ENCODE measurements at regions not wholly inside any gene's neighbourhood (a gene's known extent, or its start where the extent isn't known, plus 50 kb on each side); places are given as distances from the start of the nearest gene placed in this dataset.

- no peak overlapping the region for H3K4ac ChIP-seq (replicated peaks; ENCODE audit: insufficient read length, low read depth, low read length)
- H2BK20ac ChIP-seq (ENCODE audit: low read length) = no peak overlapping the region
- H3K18ac ChIP-seq (ENCODE audit: extremely low read depth, low read length) = no peak overlapping the region
- FAIRE-seq (no peak), DNase-seq (ENCODE audit: low read depth in 1 of 2, low spot score in 2 of 2) (no peak)
- ChIA-PET CTCF (ENCODE audit: partially characterized antibody) (interaction anchor here (0.6 to 3.1 kb wide), 6 partner anchors 12 to 188 kb away, joined by 3 to 13 read pairs (median 8); no protein-coding TSS in a partner anchor), POLR2A (ENCODE audit: partially characterized antibody) (no interaction called here)
- H2AK5ac ChIP-seq (ENCODE audit: low read depth, low read length) = no peak overlapping the region
- H3K4me3 ChIP-seq (ENCODE audit: extremely low read depth in 1 of 4, insufficient read depth in 2 of 4, low read depth in 3 of 4, low read length in 4 of 4) = no peak overlapping the region
- no peak overlapping the region for H2BK15ac ChIP-seq (ENCODE audit: low read length)
- H3K23ac ChIP-seq (ENCODE audit: insufficient read length) = no peak overlapping the region
- H3K79me1 ChIP-seq (ENCODE audit: low read depth, low read length) = no peaks in the 10 kb centered on the region; the same call in 1 of the 2 replicates
- no peak overlapping the region for H4K5ac ChIP-seq (ENCODE audit: insufficient read length, low read depth, low read length)
- H3K9me3 ChIP-seq (ENCODE audit: insufficient read depth in 2 of 2, low read depth in 1 of 2, low read length in 1 of 2) = peaks cover 2 to 6% of the 10 kb centered on the region in 2 experiments; a peak in 2 of 4 replicates
- H3K9ac ChIP-seq (replicated peaks in 1 of 4; ENCODE audit: extremely low read depth in 1 of 4, low read depth in 3 of 4, low read length in 3 of 4) = no peak overlapping the region
- H3K27me3 ChIP-seq (replicated peaks in 1 of 4; ENCODE audit: control insufficient read depth in 3 of 4, extremely low read depth in 1 of 4, insufficient read depth in 3 of 4, low read length in 3 of 4) = no peaks in the 10 kb centered on the region; a peak in 1 of 7 replicates
- H2BK5ac ChIP-seq (ENCODE audit: low read depth, low read length) = no peak overlapping the region
- peaks cover 0 to 10% (median 4%) of the 10 kb centered on the region in 4 experiments; a peak in 5 of 7 replicates for H3K4me1 ChIP-seq (replicated peaks in 1 of 4; ENCODE audit: control insufficient read depth in 3 of 4, insufficient read depth in 4 of 4, low read length in 3 of 4)
- no peak overlapping the region for H2BK120ac ChIP-seq (replicated peaks; ENCODE audit: low read depth, low read length)
- 93% methylated on average over 10 of the region's 10 CpGs; no CpG with 5 or more reads in 1 of the 2 experiments for WGBS, 2 experiments (ENCODE audit: extremely low coverage in 1 of 2, insufficient coverage in 1 of 2, insufficient read length in 1 of 2, insufficient replicate concordance in 2 of 2, low coverage in 1 of 2, low lambda C conversion rate in 2 of 2, missing lambda C conversion rate in 1 of 2)
- H2BK12ac ChIP-seq (ENCODE audit: low read depth, low read length) = no peak overlapping the region
- no peak overlapping the region for H3K27ac ChIP-seq (ENCODE audit: low read depth, low read length)
- H4K8ac ChIP-seq (ENCODE audit: extremely low read depth, insufficient read depth, low read length) = peak overlapping the region; percentile 31; the same call in 1 of the 2 replicates
- H2AFZ ChIP-seq (ENCODE audit: low read length) = no peak overlapping the region
- no peak overlapping the region for H3K56ac ChIP-seq (replicated peaks; ENCODE audit: insufficient read length, low read depth, low read length)
- H4K20me1 ChIP-seq (replicated peaks in 1 of 2; ENCODE audit: control insufficient read depth in 1 of 2, insufficient read depth in 2 of 2, low read length in 2 of 2) = no peaks in the 10 kb centered on the region
- no peak overlapping the region for H4K91ac ChIP-seq (replicated peaks; ENCODE audit: insufficient read length, low read length)
- no peak overlapping the region for H3K4me2 ChIP-seq (ENCODE audit: insufficient read depth in 1 of 2, low read depth in 2 of 2, low read length in 2 of 2)
- H3K23me2 ChIP-seq (ENCODE audit: low read depth, low read length) = no peaks in the 10 kb centered on the region; the same call in 1 of the 2 replicates
- H3K36me3 ChIP-seq (ENCODE audit: control insufficient read depth in 2 of 4, insufficient read depth in 4 of 4, low read length in 3 of 4) = no peaks in the 10 kb centered on the region
- H3K14ac ChIP-seq (ENCODE audit: insufficient read length) = no peak overlapping the region
- no peaks in the 10 kb centered on the region for H3K79me2 ChIP-seq (ENCODE audit: control insufficient read depth in 1 of 2, insufficient read depth in 2 of 2, low read length in 2 of 2)
Measured at GRCh38 chr7:101728128-101728527, 89.3 kb upstream of the CUX1 start.
